Right cardiac atrium (tissue), 5 donors: ENCODE measurements at regions not wholly inside any gene's neighbourhood (a gene's known extent, or its start where the extent isn't known, plus 50 kb on each side); places are given as distances from the start of the nearest gene placed in this dataset.

Experiments
- ATAC-seq, 2 donors: fragments of 200-7000 bp; cut with Tn5 transposase; one replicate each; pipeline versions ENCODE4 v1.8.0 to v1.9.1; 2020; ENCODE audit warnings: moderate library complexity in 2 of 2, mild to moderate bottlenecking in 1 of 2
- DNase-seq, 3 donors: peaks; one replicate each; pipeline ENCODE4 v3.0.0-alpha.2; 2020
- H3K27ac ChIP-seq: one replicate; pipeline ENCODE4 v1.5.1; 2013; ENCODE audit warnings: mild to moderate bottlenecking, low read length, control low read depth, moderate library complexity
- H3K27me3 ChIP-seq: one replicate; pipeline ENCODE4 v1.6.1; 2013; ENCODE audit not compliant: control insufficient read depth, insufficient read depth
- H3K4me1 ChIP-seq: one replicate; pipeline ENCODE4 v1.6.1; 2013; ENCODE audit warnings: low read length; ENCODE audit not compliant: control insufficient read depth, insufficient read depth
- H3K4me3 ChIP-seq: one replicate; pipeline ENCODE4 v1.5.1; 2013; ENCODE audit warnings: low read length, control low read depth
- H3K9me3 ChIP-seq: one replicate; pipeline ENCODE4 v1.6.1; 2013; ENCODE audit warnings: low read length; ENCODE audit not compliant: control insufficient read depth
- whole genome bisulfite sequencing: extraction: QIAGEN DNeasy Blood & Tissue Kit; methylation state at CpG from one replicate; pipeline ENCODE4 v1.1.7; 2013; 5-methylcytosine and 5-hydroxymethylcytosine counted together
- intact Hi-C, 4 donors: fragments of 100-400 bp; cut with DNase I; formaldehyde crosslinking; loops; one replicate each; pipeline versions ENCODE4 v1.11.0 to v1.14.0; 2022 to 2023
- donor health status: healthy with polysubstance abuse.
- donor health status: DM: no; HTN: yes; CAD: no.
- donor health status: DM: no; HTN: no; CAD: no.
- donor health status: DM: no; HTN: yes; CAD: no; lungs with severe emphysema.
- donor health status: DM: yes; HTN: yes; CAD: no.

DNA sequence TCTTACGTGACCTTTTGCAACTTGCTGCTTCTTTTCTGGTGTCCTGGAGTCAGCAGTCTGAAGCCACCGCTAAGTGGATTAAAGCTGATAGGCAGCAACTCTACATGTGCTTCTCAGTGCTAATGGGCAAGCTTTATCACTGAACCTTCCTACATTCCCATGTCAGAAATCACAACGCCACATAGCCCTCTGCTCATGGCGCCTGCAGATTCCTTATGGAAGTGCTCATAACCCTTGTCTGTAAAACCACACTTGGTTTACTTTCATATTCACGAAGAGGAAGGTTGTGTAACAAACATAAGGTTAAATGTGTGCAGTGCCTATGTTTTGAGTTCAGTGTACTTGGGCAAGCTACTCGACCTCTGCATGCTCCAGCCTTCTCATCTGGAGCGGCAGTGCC is 319.8 kb downstream of the FBXO15 start:
- no peaks in the 10 kb centered on the region for H3K27me3 ChIP-seq
- WGBS, result 80% methylated on average over 7 of the region's 7 CpGs
- H3K4me3 ChIP-seq, result no peak overlapping the region
- H3K9me3 ChIP-seq, result no peaks in the 10 kb centered on the region
- ATAC-seq (no peak), DNase-seq (no peak)
- no peak overlapping the region for H3K27ac ChIP-seq
- H3K4me1 ChIP-seq, result no peaks in the 10 kb centered on the region
- intact Hi-C loops, result no loop called here

DNA sequence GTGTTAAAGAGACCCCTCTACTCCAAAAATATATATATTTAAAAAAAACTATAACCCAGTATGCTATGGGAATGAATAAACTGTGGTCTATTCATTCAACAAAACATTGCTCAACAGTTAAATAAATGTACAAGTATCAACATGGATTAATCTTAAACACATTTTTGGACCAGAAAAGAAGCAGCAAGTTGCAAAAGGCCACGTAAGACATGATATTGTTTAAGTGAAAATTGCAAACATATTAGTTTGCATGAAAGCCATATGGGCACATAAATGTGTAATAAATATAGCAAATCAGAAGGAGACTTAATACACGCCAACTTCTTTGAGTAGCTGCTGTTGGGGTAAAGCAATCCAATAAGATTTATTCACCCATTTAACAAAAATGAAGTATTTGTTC is 321.5 kb downstream of the FBXO15 start:
- DNase-seq, result no peak
- intact Hi-C loops, result no loop called here
- Histone ChIP-seq H3K9me3 (no peaks in the 10 kb centered on the region), H3K27me3 (no peaks in the 10 kb centered on the region), H3K4me3 (no peak overlapping the region), H3K4me1 (no peaks in the 10 kb centered on the region), H3K27ac (no peak overlapping the region)
- ATAC-seq, result no peak
- 85% methylated on average over 2 of the region's 2 CpGs for WGBS

DNA sequence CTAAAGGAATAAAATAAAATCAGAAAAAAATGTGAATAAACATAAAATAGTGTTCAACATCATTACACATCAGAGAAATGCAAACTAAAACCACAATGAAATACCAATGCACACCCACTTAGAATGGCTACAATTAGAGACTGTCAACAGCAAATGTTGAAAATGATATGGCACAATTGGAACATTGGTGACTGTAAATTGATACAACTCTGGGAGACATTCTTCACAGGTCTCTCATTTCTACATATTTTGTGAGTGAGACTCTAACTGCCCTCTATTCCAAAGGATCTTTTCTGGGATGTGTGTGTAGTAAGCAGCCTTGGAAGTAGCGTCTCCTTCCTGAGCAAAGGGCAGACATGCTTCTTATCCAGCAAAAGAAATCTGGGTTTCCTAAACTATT is 323.0 kb downstream of the FBXO15 start:
- WGBS, result 61% methylated on average over 1 of the region's 1 CpG
- intact Hi-C loops, result no loop called here
- DNase-seq, result no peak

DNA sequence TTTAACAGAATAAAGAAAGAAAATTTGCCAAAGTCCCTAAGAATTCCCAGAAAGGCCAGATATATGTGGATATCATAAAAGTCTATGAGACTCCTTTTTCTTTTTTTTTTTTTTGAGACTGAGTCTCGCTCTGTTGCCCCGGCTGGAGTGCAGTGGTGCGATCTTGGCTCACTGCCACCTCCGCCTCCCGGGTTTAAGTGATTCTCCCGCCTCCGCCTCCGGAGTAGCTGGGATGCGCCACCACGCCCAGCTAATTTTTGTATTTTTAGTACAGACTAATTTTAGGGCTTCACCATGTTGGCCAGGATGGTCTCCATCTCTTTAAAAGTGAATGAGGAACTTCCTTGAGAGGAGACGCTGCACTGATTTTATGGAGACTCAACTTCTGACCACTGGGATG is 335.2 kb downstream of the FBXO15 start:
- Histone ChIP-seq H3K27me3 (no peaks in the 10 kb centered on the region), H3K27ac (no peak overlapping the region), H3K4me1 (no peaks in the 10 kb centered on the region), H3K9me3 (no peaks in the 10 kb centered on the region), H3K4me3 (no peak overlapping the region)
- 64% methylated on average over 11 of the region's 11 CpGs for WGBS
- no peak for DNase-seq
- intact Hi-C loops, result no loop called here
- no peak for ATAC-seq

More for the DNA sequence above, 323.0 kb downstream of the FBXO15 start:
- Histone ChIP-seq H3K9me3 (no peaks in the 10 kb centered on the region), H3K4me1 (no peaks in the 10 kb centered on the region), H3K27ac (no peak overlapping the region), H3K4me3 (no peak overlapping the region), H3K27me3 (no peaks in the 10 kb centered on the region)
- no peak for ATAC-seq

DNA sequence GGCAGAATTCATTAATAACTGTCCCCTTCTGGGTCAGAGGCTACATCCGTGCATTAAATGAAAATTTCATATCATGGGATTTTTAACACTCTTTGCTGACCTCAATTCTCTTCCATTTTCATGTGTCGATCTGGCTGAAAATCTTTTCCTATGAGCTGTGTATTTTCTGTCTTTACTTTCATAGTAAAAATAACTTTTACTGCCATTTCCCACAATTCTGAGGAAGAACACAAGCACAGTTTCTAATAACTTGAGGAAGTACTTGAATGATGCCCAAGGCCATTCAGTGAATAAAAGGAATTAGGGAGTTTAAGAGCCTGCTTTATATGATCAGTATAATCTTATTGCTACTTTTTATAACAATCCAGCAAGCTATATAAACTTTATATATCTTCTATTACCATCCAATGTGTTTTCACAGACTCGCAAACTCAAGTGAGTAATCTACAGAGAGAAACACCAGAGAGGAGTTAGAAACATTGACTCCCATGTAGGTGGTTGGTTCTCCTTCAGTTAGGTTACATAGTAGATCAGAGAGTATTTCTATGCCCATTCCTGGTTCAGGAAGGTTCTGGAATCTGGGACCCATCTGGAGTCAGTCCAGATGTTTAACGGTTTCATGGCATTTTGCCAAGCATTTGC is 340.0 kb downstream of the FBXO15 start:
- 50% methylated on average over 4 of the region's 4 CpGs for WGBS
- intact Hi-C loops, result no loop called here
- Histone ChIP-seq H3K27ac (no peak overlapping the region), H3K4me3 (no peak overlapping the region), H3K27me3 (no peaks in the 10 kb centered on the region), H3K4me1 (no peaks in the 10 kb centered on the region), H3K9me3 (no peaks in the 10 kb centered on the region)
- DNase-seq, result no peak
- no peak for ATAC-seq

GRCh38 chr18:73805991-73806390 is 341.6 kb downstream of the FBXO15 start:
- intact Hi-C loops, result no loop called here
- Histone ChIP-seq H3K9me3 (no peaks in the 10 kb centered on the region), H3K27me3 (no peaks in the 10 kb centered on the region), H3K4me1 (no peaks in the 10 kb centered on the region), H3K27ac (no peak overlapping the region), H3K4me3 (no peak overlapping the region)
- ATAC-seq (no peak), DNase-seq (no peak)
- 93% methylated on average over 3 of the region's 3 CpGs for WGBS

DNA sequence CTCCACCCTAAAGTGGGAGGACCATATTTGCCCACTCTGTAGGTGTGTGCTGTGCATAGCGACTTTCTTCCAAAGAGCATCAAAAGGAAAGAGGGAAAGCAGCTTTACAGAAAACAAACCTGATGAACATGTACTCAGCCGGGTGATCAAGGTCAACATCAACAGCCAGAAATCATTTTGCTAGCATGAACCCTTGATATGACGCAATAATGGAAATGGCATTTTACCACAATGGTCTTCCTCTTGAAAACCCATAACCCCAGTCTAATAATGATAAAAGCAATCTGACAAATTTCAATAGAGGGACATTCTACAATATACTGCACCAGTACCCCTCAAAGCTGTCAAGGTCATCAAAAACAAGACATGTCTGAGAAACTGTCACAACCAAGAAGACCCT is 350.2 kb downstream of the FBXO15 start:
- intact Hi-C loops, result no loop called here
- 93% methylated on average over 3 of the region's 3 CpGs for WGBS
- no peak overlapping the region for H3K27ac ChIP-seq
- ATAC-seq (no peak), DNase-seq (no peak)
- peaks cover 2% of the 10 kb centered on the region for H3K4me1 ChIP-seq
- H3K9me3 ChIP-seq, result no peaks in the 10 kb centered on the region
- no peak overlapping the region for H3K4me3 ChIP-seq
- H3K27me3 ChIP-seq, result no peaks in the 10 kb centered on the region

DNA sequence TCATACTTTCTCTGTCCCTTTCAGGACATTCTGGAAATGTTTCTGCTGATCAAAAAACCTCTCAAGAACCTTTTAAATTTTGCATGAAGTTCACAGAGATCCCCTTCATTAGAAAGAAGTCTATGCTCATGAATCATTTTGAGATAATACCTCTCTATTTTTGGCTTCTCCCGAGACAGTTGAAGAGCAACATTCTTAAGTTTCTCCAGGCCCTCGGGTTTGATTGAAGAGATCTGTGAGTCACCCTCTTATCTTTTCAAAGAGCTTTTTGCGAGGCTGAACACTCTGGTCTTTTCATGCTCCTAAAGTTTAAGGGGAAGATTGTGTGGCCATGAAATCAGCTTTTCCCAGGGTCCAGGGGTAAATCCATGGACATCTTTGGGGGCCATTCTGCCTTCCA is 354.2 kb downstream of the FBXO15 start:
- Histone ChIP-seq H3K27ac (no peak overlapping the region), H3K27me3 (no peaks in the 10 kb centered on the region), H3K9me3 (no peaks in the 10 kb centered on the region), H3K4me3 (no peak overlapping the region), H3K4me1 (peaks cover 2% of the 10 kb centered on the region)
- intact Hi-C loops, result no loop called here
- no peak for DNase-seq
- ATAC-seq, result no peak
- WGBS, result 25% methylated on average over 3 of the region's 3 CpGs

DNA sequence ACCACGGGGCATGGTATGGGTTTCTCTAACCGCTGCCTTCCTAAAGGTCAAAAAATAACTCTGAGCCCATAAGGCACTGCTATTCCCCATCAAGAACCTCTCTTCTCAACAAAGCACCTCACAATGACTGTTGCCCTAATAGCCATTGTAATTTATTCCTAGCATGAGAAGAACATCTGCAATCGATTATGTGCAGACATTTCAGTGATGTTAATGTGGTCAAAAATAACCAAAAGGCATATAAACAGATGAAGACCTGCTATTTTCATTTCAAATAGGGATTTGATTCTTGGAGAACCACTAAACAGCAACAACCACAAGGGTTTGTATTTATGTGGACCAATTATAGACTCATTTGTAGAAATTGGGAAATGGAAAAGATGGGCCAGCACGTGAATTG is 356.6 kb downstream of the FBXO15 start:
- no peak for ATAC-seq
- H3K9me3 ChIP-seq, result no peaks in the 10 kb centered on the region
- intact Hi-C loops, result no loop called here

DNA sequence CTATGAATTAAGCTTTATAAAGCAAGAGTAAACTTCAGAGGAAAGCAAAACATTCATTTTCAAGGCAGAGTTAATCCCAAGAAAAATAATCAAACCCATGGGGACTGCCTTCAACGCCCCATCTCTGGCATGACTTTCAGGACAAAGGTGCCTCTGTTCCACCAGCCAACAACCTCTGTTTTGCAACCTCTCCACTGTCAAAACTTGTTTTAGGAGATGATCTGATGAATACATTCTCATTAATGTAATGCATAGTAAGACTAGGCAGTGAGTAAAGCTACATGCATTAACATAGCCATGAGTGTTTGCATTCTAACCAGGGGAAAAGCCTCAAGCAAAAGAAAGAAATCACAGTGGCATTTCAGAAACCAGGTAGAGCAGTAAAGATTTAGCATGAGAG is 357.0 kb downstream of the FBXO15 start:
- no peak for ATAC-seq
- H3K4me1 ChIP-seq, result peaks cover 2% of the 10 kb centered on the region
- DNase-seq, result no peak
- H3K4me3 ChIP-seq, result no peak overlapping the region
- H3K27ac ChIP-seq, result no peak overlapping the region
- H3K9me3 ChIP-seq, result no peaks in the 10 kb centered on the region
- intact Hi-C loops, result no loop called here
- WGBS, result 59% methylated on average over 1 of the region's 1 CpG
- H3K27me3 ChIP-seq, result no peaks in the 10 kb centered on the region

More for the DNA sequence above, 356.6 kb downstream of the FBXO15 start:
- H3K27ac ChIP-seq, result no peak overlapping the region
- no peak for DNase-seq
- H3K4me1 ChIP-seq, result peaks cover 2% of the 10 kb centered on the region
- WGBS, result 86% methylated on average over 4 of the region's 4 CpGs
- H3K4me3 ChIP-seq, result no peak overlapping the region
- no peaks in the 10 kb centered on the region for H3K27me3 ChIP-seq

DNA sequence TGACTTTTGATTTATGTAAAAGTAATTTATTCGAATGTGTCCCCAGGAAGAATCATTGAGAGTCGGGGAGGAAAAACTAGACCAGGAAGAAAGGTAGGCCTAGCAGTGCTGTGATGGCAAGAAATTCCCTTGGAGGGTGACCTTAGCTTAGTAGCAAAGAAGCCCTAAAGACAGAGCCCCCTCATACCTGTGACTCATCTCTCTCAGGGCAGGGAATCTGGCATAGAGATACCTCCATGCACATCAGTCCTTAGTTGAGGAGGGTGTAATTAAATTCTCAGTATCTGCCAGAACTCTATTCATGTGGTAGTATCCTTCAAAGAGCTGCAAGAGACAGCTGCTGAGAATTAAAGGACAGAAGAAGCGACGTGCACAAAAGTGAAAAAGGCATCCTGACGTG is 360.3 kb downstream of the FBXO15 start:
- DNase-seq (no peak), ATAC-seq (no peak)
- no peak overlapping the region for H3K27ac ChIP-seq
- H3K9me3 ChIP-seq, result no peaks in the 10 kb centered on the region
- WGBS, result 95% methylated on average over 5 of the region's 5 CpGs
- H3K4me3 ChIP-seq, result no peak overlapping the region
- no peaks in the 10 kb centered on the region for H3K27me3 ChIP-seq
- intact Hi-C loops, result no loop called here
- H3K4me1 ChIP-seq, result no peaks in the 10 kb centered on the region

GRCh38 chr18:73785300-73785699 is 362.3 kb downstream of the FBXO15 start:
- DNase-seq (no peak), ATAC-seq (no peak)
- Histone ChIP-seq H3K27me3 (no peaks in the 10 kb centered on the region), H3K27ac (no peak overlapping the region), H3K9me3 (no peaks in the 10 kb centered on the region), H3K4me3 (no peak overlapping the region), H3K4me1 (no peaks in the 10 kb centered on the region)
- WGBS, result 87% methylated on average over 1 of the region's 1 CpG
- intact Hi-C loops, result no loop called here
